Left ventricle myocardium superior (tissue), 1 donor: ENCODE measurements at regions not wholly inside any gene's neighbourhood (a gene's known extent, or its start where the extent isn't known, plus 50 kb on each side); places are given as distances from the start of the nearest gene placed in this dataset.

Source experiments
- ATAC-seq: fragments of 200-7000 bp; cut with Tn5 transposase; one replicate; pipeline ENCODE4 v1.9.1; 2020; ENCODE audit warnings: mild to moderate bottlenecking, moderate library complexity
- DNase-seq: peaks from one replicate; pipeline ENCODE4 v3.0.0-alpha.2; 2020
- intact Hi-C: fragments of 100-400 bp; cut with micrococcal nuclease; formaldehyde crosslinking; loops from one replicate; pipeline ENCODE4 v1.11.0; 2022
- donor health status: DM: no; HTN: yes; CAD: no; lungs with severe emphysema.

DNA sequence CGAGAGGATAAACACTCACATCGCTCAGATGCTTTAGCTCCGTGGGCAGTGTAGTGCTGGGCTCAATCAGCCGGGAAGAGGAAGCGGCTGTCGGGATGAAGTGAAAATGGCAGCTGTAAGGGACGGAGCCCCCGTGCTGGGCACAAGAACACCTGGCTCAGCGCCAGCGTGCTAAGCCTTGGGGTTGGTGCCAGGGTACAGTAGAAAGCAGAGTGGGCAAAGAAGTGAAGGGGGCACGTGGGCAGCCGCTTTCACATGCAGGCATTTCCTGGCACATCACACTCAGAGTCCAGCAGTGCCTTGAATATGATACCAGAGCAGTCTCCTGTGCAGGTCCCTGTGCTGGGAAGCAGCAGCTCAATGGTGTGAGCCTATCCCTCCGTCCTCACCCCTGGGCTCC lies 51.1 kb upstream of the FOXF1 start:
- ATAC-seq (no peak), DNase-seq (no peak)
- intact Hi-C loops, result no loop called here
